GM12873 (cell line): ENCODE measurements at regions not wholly inside any gene's neighbourhood (a gene's known extent, or its start where the extent isn't known, plus 50 kb on each side); places are given as distances from the start of the nearest gene placed in this dataset.

Source experiments
- TF ChIP-seq, protein P1 (sequence below): IDR thresholded peaks from 2 replicates; pipeline ENCODE4 v1.5.1; 2012; ENCODE audit warnings: low read depth, mild to moderate bottlenecking, moderate library complexity, low read length, control low read depth; ENCODE audit not compliant: insufficient read depth; ENCODE audit errors: missing control alignments

- TF ChIP-seq, protein P1, sequence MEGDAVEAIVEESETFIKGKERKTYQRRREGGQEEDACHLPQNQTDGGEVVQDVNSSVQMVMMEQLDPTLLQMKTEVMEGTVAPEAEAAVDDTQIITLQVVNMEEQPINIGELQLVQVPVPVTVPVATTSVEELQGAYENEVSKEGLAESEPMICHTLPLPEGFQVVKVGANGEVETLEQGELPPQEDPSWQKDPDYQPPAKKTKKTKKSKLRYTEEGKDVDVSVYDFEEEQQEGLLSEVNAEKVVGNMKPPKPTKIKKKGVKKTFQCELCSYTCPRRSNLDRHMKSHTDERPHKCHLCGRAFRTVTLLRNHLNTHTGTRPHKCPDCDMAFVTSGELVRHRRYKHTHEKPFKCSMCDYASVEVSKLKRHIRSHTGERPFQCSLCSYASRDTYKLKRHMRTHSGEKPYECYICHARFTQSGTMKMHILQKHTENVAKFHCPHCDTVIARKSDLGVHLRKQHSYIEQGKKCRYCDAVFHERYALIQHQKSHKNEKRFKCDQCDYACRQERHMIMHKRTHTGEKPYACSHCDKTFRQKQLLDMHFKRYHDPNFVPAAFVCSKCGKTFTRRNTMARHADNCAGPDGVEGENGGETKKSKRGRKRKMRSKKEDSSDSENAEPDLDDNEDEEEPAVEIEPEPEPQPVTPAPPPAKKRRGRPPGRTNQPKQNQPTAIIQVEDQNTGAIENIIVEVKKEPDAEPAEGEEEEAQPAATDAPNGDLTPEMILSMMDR, result no peak
These were observed 1583.6 kb upstream of the LRRTM3 start for GRCh38 chr10:65342245-65342644.

DNA sequence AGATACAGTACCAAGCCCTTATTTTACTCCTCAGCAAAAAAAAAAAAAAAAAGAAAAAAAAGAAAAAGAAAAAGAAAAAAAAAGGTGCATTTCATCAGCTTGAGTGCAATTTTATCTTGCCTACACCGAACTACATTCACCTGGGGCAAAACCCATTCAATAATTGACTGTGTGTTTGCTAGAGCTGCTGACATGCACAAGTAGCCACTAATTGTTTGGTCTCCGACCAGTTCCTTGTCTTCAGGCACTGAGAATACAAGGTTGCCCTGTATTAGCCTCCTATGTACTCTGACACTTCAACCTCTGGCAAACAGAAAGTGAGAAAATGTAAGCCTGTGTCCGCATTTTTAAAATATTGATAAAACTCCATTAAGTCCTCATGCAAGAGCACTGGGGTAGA is 1579.4 kb upstream of the LRRTM3 start:
- TF ChIP-seq, protein P1, result no peak

- TF ChIP-seq, protein P1, result no peak
These were observed 1577.2 kb upstream of the LRRTM3 start for GRCh38 chr10:65348637-65349036.

DNA sequence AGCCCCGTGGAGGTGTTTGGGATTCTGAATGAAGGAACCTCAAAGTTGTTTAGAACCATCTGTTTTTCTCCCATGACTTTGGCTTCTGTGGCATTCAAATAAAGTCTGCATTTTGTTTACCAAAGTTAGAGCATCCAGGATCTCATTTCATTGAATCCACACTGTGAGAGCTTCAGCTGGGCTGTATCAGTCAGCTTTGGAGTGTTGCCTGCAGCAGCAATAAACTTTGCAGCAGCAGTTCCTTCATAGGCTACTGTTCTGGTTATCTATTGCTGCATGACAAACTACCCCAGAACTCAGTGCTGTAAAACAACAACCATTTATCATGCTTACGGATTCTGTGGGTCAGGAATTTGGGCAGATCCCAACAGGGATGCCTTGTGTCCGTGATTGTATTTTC is 1575.2 kb upstream of the LRRTM3 start:
- TF ChIP-seq, protein P1, result no peak

GRCh38 chr10:65355141-65355680 is 1570.6 kb upstream of the LRRTM3 start:
- TF ChIP-seq, protein P1, result no peak

DNA sequence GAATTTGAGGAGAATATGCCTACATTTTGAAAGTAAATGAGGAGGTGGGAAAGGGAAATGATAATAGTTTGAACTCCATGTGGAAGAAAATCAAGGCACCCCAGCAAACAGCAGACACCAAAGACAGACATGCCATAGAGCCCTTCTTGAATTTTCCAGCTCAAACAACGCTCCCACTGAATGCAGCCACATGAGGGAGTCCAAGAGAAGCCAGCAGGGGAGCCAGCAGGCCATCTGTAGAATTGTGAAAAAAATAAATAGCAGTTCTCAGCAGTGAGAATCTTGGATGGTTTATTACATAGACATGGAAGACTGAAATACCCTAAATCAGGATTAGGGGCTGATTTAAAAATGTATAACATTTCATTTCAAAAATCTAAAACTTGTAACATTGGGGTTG is 1567.3 kb upstream of the LRRTM3 start:
- TF ChIP-seq, protein P1, result peak; percentile 32

DNA sequence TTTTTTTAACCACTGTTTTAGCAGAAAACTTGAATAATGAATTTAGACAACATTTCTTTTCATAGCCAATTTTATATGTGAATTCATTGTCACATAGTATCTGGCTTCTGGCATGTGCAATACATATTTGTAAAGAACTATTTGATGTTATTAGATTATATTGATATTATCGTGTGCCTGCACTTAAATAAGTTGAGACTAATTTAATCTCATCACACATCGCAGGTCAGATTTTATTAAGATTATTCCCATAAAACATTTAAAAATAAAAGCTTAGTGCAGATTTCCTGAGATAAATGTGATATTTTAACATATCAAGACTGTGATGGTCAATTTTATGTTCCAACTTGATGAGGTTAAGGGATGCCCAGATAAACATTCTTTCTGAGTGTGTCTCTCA is 1565.3 kb upstream of the LRRTM3 start:
- TF ChIP-seq, protein P1, result no peak
